ENCODE measurements at regions not wholly inside any gene's neighbourhood (a gene's known extent, or its start where the extent isn't known, plus 50 kb on each side); places are given as distances from the start of the nearest gene placed in this dataset.

DNA sequence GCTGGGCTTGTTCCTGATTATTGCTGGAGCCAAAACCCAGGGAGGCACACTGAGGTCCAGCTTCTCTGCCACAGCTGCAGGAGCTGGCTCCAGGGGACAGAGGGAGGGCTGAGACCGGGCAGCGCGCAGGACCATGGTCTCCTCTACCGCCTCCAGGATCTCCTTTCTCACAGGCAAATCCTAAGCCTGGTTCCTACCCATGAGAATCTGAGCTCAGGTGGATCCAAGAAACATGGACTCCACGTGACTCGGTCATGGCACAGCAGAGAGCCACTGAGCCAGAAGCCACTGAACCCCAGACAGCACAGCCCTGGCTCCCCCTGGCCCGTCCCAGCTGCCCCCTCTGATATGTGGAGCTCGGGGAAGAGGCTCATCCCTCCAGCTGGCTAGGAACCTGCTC, 653.4 kb upstream of the ID2 start:
- no peak for DNase-seq

DNA sequence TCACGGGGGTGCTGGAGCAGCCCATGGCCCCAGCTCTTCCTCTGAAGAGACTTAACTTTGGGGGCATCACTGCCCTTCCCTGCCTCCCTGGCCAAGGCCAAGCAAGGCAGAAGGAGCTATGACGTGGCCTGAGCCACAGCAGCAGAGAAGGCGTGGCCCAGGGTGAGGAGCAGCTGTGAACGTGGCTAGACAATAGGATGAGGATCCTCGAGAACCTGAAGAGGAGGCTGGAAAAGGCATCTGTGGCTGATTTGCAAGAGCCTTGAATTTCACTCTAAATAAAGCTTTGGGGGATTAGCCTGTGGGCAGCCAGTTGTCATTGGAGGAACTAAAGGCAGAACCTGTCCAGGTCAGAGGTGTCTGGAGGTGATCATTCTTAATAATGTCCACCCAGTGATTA, 652.9 kb upstream of the ID2 start:
- no peak for DNase-seq

DNA sequence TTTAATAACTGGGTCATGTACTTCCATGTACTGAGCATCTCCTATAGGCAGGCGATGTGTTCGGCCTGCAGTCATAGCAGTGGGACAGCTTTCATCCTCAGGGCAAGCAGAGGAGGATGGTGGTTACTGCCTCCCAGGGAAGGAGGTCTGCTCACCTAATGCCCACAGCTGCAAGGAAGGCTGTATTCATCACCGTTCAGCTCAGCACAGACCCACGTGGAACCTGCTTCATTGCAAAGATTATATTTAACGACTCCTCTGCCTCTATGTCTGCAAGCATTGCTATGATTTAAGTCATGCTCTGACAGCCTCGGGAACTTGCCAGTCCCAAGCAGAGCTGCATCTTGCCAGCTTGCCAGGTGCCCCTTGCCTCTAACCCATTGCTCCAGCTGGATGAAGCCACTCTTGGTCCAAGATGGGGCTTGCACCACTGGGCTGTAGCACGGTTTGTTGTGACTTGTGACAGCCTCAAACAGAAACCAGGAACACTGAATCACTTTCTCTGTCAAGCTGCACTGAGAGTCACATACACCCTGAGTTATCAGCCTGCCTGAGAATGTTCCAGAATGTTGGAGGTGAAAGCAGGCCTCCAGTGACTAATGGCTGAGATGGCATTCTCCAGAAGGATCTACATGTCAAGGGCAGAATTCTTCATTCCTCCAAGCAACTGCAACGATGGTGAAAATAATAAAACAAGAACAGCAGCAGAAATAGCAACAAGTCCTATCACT, 651.1 kb upstream of the ID2 start:
- DNase-seq = no peak

DNA sequence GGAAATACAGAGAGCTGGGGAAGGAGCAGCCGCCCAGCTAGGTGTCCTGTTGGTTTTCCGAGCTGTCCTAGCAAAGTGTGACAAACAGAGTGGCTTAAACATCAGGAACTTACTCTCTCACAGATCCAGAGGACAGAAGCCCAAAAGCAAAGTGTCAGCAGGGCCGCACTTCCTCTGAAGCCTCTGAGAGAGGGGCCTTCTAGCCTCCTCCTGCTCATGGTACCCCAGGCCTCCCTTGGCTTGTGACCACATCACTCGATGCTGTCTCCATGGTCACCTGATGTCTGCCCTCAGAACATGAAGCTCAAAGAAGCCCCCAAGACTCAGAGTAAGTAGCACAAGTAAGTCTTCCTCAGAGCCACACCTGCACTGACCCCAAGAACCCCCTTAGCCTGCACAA, 650.5 kb upstream of the ID2 start:
- DNase-seq = no peak

DNA sequence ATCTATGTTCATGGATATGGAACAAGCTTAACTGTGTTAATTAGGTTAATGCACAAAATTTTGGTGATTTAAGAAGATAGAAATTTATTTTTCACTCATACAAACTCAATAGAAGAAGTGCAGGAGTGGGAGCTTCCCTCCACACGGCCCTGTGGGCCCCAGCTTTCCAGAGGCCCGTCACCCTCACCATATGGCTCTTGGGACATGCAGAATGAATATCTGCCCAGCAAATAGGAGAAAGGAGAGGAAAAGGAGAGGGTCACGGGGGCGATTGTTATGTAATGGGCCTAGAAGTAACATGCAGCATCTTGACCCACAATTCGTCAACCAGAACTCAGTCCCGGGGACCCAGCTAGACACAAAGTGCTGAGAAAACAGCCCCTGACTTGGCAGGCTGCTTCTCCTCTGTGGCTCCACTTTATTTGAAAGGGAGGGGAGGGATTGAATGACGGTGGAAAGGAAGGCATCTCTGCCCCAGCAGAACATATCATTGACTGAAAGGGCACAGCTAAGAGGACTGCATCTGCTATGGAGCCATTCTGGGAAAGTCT, 648.2 kb upstream of the ID2 start:
- DNase-seq = no peak

DNA sequence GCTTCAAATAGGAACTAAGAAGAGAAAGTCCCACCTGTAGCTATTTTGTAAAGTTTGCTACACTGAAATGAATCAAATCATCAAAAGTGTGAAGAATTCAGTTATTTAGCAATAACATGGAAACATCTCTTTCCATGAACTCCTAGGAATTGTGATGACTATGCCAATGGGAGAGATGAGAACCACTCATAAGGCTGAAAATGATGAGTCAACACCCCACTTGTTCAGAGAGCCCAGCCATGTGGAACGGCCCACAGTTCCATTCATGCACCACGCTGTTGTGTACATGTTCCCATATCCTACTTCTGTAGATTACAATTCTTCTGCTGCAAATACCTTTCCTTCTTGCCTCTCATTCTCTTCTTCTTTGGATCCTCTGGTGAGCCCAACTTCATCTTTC, 645.5 kb upstream of the ID2 start:
- no peak for DNase-seq

DNA sequence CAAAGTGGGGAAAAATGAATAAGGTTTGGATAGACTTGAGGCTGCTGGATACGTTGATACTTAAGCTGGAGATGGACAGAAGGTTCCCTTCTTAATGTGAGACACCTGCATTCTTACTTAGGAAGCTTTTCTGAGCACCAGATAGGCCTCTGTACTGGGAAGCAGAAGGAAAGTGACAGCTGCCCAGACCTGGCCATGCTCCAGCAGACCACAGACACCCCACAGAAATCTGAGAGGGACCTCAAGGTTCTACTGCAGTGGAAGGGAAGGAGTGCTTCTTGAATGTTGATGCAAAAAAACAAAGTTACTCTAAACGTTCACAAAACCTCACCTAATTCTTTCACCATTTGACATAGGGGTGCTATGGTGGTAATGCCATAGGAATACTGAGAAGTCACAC, 642.1 kb upstream of the ID2 start:
- no peak for DNase-seq

DNA sequence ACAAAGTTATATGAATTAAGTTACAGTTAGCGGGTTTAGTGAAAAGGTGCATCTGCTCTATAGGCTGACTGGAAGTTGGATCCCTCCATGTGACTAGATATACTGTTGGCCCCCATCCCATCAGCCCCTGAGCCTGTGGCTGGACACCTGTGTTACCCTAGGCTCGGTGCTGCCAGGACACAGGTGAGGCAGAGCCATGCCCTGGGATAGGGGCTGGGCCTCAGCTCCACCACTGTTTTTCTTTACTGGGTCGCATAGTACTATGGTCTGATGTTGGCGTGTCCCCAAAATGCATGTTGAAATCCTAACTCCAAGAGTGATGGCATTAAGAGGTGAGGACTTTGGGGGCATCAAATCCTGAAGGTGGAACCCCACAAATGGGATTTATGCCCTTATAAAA, 638.6 kb upstream of the ID2 start:
- DNase-seq = no peak

DNA sequence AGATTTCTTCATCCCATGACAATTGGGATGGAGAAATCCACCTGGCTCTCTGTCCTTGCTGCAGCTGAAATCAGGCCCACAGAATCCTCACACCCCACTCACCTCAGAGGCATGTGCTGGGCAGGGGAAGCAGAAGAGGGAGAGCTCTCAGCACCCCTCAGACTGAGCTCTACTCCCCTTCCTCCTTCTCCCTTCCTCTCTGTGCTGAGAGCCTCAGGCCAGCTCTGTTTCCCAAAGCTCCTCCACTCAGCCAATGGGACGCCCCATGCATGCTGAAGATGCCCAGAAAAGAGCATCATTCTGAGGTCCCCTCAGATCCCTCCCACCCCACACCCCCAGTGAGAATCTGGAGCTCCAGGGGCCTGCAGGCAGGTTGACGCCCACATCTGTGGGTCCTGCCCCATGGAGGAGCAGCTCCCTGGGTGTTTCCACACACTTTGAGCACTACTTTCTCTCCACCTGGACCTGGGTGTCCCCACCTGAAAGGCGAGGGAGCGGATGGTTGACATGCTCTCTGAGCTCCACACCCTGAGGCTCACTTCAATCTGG, 637.7 kb upstream of the ID2 start:
- DNase-seq = no peak

DNA sequence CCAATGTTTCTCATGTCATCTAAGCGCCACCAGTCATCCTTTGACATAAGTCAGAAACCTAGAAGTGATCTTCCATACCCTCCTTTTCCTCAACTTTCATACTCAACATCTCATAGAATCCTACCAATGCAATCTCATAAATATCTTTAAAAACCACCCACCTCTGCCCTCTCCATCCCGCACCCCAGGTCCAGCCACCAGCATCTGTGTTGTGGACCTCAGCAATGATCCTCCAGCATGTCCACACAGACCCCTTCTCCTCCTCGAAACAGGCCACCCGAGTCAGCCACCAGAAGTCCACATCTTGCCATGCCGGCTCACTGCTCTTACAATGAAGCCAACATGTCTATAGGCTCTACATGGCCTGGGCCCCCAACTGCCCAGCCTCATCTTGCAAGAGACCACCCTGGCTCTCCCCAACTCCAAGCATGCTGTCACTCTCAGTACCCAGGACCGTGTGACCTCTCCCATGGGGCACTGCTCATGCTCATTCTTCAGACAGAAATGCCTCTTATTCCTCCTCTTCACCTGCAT, 636.7 kb upstream of the ID2 start:
- no peak for DNase-seq

DNA sequence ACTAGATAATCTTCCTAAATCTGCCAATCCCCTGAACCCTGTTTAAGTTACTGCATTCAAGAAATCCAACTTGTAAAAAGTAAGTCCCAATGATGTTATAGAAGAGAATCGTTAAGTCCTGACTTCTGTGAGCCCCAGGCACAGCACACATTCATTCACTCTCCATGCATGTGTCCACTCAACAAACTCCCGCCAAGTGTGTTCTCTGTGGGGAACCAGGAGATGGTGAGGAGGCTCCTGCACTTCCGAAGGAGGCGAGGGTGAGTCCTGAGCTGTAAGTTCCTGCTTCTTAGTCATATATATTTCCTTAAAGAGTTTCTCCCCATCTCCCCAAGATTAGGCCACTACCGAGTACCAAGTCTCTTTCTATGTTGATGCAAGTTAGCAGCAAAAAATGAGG, 635.0 kb upstream of the ID2 start:
- no peak for DNase-seq

DNA sequence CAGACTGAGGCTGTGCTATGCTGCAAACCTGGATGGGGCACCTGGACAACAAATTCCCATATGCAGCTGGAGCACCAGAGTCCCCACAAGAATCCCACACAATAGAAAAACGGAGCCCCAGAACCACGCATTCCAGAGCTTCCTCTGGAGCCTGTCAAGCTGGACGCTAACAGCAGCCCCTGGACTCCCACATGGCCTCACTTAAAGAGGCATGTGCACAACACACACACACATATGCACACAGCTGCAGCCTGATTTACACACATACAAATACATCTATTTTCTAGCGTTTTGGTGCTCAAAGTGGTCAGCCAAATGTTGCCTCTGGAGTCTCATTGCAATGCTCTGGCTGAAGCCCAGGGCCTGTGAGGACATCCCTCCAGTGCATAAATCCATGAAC, 632.7 kb upstream of the ID2 start:
- no peak for DNase-seq

DNA sequence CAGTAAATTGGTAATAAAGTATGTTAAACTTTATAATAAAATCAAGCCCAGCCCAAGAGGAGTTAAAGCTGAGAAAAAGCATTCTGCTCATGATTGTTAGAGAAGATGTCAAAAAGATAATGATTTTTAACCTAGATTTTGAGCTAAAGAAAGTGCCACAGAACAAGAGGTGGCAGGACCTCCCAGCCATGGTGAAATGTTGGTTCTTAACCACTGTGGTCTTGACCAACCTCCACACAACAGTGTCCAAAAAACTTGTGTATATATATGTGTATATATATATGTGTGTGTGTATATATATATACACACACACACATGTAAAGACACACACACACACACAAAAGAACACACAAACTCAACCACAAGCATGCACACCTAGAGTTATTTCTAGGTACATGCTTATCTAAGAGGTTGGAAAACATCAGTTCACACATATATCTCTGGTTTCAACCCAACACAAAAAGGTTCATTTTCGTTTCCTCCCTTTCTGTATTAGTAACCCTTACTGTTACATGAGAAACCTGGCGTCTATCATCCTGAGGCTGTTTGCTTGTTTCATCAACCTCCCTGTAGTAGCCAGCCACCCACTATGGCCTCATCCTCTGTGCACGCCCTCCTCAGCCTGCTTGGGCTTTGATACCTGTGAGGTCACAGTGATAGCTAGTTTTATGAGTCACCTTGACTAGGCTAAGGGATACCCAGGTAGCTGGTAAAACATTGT, 631.8 kb upstream of the ID2 start:
- no peak for DNase-seq

DNA sequence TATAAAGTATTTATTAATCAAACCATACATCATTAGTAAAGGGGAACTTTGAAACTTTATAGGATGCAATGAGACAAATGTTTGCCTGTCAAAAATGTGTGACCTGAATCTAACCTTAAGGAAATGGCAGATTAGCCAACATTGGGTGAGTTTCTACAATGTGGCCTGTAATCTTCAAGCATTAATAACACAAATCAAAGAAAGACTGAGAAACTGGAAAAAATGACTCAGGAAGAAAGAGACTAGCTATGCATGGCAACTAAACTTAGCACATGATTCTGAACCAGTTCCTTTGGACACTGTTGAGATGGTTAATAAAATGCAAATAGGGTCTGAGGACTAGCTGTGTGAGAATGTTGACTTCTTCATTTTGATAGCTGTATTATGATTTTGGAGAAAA, 628.6 kb upstream of the ID2 start:
- no peak for DNase-seq

DNA sequence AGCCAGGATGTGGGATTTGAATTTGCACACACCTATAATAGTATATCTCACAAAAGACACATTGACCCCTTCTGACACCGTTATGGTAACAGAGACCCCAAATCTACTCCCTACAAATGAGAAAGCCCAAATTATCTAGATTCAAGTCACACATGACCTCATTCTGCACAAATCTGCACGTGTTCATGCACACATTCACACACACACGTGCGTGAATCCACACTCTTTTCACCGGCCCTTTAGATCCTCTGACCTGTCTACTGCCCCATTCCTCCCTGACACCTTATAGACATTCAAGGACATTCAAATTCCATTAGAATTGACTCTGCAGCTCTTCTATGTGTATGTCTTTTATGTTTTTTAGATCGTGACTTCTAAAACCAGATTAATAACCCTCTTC, 627.8 kb upstream of the ID2 start:
- DNase-seq = no peak

DNA sequence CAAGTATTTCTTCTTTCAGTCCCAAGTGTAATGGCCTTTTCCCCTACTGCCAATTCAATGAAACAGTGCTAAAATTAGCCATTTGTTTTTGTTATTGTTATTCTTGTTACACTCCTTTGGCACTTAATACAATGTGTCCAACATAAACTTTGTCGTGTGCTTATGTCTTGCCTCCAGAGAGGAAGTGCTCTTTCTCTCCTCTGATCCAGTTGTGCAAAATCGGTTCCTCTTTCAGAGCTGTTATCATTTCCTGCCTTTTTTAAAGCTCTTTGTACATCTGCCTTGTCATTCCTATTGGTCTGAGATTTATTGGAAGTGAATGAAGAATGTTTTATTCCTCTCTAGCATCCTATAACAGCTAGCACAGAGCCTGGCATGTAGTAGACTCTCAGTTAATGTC, 623.2 kb upstream of the ID2 start:
- no peak for DNase-seq

DNA sequence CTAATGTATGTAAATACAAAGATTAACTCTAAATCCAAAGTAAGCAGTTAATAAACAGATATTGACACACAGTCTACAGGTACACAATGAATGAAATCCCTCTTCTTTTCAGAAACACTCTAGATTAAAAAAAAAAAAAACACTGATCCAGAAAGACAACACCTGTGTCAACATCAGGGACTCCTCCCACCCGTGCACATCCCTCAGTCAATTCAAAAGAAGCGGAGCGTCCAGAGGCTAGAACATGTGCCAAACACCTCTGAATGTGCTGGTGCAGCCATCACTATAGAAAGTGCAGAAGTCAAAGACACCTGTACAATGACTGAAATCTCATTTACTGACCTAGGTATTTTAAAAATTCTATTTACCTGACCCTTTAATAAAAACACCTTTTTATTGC, 622.6 kb upstream of the ID2 start:
- no peak for DNase-seq

DNA sequence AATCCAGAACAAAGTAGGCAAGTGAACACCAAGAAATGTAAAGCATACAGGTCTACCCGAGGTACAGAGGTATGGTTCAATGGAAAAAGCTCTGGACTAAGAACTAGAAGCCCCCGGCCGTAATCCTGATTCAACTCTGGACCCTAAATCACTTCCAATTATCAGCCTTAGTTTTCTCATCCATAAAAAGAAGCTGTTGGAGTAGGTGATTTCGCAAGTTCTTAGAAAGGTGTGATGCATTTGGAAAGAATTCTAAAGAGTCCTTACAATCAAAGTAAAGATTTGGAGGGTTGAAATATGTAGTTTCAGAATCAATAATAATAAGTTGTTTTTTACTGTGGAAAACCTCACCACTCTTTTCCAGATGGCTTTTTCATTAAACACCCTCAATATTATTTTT, 622.1 kb upstream of the ID2 start:
- DNase-seq = no peak

DNA sequence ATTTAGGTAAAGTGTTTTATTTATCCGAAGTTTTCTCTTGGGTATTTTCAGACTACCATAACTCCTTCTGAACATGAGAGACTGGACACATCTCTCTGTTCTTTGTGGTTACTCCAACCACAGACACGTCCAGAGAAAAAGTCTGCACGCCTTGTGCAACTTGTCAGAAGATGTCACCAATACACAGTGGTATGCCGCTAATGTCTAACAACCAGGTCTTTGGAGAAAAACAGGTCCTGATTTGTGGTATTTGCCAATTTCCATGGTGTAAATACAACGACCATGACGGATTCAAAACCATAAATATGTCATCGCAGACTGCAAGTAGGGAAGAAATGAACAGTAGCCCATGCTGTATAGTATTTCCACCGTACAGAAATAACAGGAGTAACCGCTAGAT, 620.6 kb upstream of the ID2 start:
- DNase-seq = no peak

DNA sequence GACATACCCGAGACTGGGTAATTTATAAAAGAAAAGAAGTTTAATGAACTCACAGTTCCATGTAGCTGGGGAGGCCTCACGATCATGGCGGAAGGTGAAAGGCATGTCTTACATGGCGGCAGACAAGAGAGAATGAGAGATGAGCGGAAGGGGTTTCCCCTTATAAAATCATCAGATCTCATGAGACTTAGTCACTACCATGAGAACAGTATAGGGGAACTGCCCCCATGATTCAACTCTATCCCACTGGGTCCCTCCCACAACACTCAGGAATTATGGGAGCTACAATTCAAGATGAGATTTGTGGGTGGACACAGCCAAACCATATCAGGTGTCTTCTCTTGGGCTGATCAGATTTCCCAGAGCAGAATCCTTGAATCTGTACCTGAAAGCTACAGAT, 617.3 kb upstream of the ID2 start:
- DNase-seq = no peak

DNA sequence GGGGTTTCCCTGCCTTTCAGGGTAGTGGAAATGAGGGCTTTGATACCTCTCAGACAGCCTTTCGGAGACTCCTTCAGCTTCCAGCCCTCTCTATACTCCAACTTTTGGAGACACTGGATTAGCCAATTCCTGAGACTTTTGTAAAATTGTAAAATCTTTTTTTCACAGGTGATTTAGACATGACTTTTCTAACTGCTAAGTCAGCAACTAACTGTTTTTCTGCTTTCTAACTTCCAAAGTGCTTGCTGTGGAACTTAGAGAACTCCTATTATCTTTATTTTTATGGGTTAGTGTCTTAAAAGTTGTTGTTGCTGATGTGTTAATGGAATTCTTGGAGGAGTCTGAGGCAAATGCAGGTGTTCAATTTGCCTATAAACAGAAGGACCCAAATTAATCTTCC, 616.7 kb upstream of the ID2 start:
- no peak for DNase-seq

DNA sequence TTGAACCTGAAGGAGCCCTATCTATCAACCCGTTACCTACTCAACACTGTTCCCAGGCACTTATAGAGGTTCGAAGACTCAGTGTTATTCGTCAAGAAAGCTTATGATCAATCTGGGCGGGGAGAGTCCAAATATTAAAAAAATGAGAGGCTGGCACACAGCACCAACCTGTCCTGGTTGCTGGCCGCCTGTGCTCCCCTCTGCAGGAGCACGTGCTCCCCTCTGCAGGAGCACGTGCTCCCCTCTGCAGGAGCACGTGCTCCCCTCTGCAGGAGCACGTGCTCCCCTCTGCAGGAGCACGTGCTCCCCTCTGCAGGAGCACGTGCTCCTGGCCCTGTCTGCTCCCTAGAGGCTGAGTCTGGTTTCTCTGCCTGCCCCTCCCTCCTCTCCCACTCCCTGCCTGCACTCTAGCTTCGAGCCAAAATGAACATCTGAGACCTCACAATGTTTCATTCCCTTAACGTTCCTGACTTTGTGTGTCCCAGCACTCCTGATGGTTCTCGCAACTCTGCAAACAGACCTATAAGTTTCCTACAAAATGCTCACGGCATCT, 614.0 kb upstream of the ID2 start:
- DNase-seq = no peak

DNA sequence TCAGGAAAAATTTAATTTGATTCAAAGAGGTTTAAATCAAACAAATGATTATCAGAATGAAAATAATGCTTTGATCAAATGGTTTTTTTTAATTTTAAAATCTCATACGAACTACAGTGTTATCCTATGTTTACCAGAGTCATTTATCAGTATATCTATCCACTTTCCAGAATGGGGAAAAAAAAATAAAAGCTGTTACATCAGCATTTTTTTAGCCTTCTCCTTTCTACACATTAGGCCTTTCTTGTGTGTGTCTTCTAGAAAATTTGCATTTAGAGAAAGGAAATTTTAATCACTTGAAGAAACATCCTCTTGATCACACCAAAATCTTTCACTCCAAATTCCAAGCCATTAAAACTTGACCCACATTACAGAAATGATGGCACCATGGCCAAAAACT, 608.9 kb upstream of the ID2 start:
- DNase-seq = no peak

DNA sequence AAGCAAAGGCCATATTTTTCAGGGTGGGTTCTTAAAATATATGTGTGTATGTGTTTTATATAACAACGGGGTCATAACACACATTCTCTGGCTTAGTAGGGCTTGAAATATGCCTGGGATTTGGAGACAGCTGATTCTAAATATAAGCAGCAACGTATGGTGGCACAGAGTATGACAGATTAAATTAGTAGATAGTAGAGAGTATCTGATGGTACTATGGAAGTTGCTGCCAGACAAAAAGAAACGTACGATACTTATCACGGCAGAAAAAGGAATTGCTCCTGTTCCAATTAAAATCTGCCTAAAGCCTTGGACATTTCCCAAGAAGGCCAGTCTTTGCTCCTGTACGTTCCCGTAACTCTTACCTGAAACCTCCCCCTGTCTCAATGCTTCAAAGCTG, 607.9 kb upstream of the ID2 start:
- no peak for DNase-seq

Measured in GOT3 (cell line).